NB4 (cell line): ENCODE measurements at regions not wholly inside any gene's neighbourhood (a gene's known extent, or its start where the extent isn't known, plus 50 kb on each side); places are given as distances from the start of the nearest gene placed in this dataset.
"Not testable (repeated sequence)": the region's sequence is repeated elsewhere in the genome, so short reads cannot be mapped to it uniquely, and the experiment has no call there.

Source experiments
- DNase-seq: peaks from one replicate; pipeline ENCODE4 v3.0.0; 2010; ENCODE audit warnings: low read depth
- H3K4me3 ChIP-seq: one replicate; pipeline ENCODE4 v1.5.1; 2011; ENCODE audit warnings: mild to moderate bottlenecking, low read depth, low read length, moderate library complexity
- MYC ChIP-seq: IDR thresholded peaks from 2 replicates; pipeline ENCODE4 v1.6.1; 2011; ENCODE audit warnings: low read depth, low read length
- POLR2A ChIP-seq: IDR thresholded peaks from 2 replicates; pipeline ENCODE4 v1.6.1; 2011; ENCODE audit warnings: mild to moderate bottlenecking; ENCODE audit not compliant: insufficient read length; ENCODE audit errors: extremely low read depth
- TF ChIP-seq, protein P1 (sequence below): IDR thresholded peaks from 2 replicates; pipeline ENCODE4 v1.6.1; 2011; ENCODE audit warnings: low read depth, low read length
- TF ChIP-seq, protein P2 (sequence below): IDR thresholded peaks from one replicate; pipeline ENCODE4 v1.5.1; 2012; ENCODE audit warnings: low read depth, low read length

DNA sequence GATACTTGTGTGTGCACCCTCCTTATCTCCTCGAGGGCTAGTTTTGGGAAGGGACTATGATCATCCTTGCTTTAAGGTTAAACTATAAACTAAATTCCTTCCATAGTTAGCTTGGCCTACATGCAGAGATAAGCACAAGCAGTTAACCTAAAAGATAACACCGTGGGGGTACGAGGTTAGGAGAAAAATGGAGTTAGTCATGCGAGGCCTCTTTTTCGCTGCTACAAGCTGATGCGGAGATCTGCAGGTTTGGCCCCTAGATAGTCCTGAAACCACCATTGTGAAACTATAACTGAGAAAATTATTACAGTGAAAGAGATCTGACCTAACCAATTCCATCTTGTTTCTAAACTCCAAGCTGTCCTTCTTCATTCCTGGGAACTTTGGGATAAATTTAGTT lies 113.7 kb upstream of the ZKSCAN2 start:
- no peak overlapping the region for H3K4me3 ChIP-seq
- TF ChIP-seq, protein P1, sequence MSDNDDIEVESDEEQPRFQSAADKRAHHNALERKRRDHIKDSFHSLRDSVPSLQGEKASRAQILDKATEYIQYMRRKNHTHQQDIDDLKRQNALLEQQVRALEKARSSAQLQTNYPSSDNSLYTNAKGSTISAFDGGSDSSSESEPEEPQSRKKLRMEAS, result no peak
- TF ChIP-seq MYC (no peak), POLR2A (no peak)
- TF ChIP-seq, protein P2, sequence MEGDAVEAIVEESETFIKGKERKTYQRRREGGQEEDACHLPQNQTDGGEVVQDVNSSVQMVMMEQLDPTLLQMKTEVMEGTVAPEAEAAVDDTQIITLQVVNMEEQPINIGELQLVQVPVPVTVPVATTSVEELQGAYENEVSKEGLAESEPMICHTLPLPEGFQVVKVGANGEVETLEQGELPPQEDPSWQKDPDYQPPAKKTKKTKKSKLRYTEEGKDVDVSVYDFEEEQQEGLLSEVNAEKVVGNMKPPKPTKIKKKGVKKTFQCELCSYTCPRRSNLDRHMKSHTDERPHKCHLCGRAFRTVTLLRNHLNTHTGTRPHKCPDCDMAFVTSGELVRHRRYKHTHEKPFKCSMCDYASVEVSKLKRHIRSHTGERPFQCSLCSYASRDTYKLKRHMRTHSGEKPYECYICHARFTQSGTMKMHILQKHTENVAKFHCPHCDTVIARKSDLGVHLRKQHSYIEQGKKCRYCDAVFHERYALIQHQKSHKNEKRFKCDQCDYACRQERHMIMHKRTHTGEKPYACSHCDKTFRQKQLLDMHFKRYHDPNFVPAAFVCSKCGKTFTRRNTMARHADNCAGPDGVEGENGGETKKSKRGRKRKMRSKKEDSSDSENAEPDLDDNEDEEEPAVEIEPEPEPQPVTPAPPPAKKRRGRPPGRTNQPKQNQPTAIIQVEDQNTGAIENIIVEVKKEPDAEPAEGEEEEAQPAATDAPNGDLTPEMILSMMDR, result no peak
- DNase-seq, result no peak

DNA sequence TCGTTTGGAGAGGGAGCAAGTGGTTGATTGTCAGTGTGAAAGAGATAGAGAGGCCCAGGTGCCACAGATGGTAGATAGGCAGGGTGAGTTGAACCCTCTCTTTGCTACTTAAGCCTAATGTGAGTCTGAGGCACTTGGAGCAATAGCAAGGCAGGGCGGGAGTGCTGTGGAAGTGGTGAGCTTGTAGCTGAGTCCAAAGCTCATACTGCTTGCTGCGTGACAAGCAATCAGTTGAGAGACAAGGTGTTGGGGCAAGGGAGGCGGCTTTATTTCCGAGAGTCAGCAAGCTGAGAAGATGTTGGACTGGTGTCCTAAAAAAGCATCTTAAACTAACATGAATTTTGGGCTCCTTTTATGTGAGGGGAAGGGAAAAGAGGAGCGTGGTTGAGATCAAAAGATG lies 112.9 kb upstream of the ZKSCAN2 start:
- no peak for DNase-seq
- TF ChIP-seq POLR2A, result no peak
- TF ChIP-seq, protein P1, result no peak
- no peak overlapping the region for H3K4me3 ChIP-seq

DNA sequence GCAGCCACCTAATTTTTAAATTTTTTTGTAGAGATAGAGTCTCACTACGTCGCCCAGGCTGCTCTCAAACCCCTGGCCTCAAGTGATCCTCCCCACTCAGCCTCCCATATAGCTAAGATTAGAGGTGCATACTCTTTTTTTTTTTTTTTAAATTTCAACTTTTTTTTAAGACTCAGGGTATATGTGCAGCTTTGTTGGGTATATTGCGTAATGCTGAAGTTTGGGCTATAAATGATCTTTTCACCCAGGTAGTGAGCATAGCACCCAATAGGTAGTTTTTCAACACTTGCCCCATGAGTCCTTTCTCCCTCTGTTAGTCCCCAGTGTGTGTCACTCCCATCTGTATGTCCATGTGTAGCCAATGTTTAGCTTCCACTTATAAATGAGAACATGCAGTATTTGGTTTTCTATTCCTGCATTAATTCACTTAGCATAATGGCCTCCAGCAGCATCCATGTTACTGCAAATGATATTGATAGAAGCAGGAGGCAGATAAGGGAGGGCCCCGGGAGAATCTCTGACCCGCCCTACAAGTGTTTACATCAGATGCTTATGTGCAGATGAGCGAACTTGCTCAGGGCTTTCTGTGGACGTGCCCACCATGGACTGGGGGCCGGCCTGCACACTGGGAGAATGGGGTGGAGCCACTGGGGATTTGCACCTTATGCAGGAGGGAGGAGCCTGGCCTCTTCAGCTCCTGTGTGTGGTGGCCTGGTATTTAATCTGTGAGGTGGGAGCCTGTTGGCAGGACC lies 110.3 kb upstream of the ZKSCAN2 start:
- no peak overlapping the region for H3K4me3 ChIP-seq
- TF ChIP-seq, protein P2, result no peak
- TF ChIP-seq, protein P1, result no peak
- TF ChIP-seq POLR2A (no peak), MYC (no peak)
- DNase-seq, result no peak

DNA sequence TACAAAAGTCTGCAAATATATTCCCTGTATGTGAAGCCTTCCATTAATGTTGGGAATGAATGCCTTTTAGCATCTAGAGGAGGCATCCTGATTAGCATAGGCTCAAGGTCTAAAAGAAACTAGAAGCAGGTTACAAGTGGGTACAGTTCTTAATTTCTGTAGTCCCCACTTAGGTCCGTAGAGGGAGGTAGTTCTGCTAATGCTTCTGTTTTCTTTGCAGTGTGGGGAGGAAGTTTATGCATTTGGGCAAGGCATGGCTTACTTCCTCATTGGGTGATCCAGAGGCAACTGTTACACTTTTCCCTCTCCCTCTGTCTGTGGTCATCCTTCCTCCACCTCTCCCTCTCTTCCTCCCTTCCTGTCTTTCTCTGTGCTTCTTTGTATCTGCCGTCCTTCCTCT lies 108.4 kb upstream of the ZKSCAN2 start:
- TF ChIP-seq, protein P2, result no peak
- TF ChIP-seq, protein P1, result no peak
- DNase-seq, result peak; percentile 55
- H3K4me3 ChIP-seq, result no peak overlapping the region

DNA sequence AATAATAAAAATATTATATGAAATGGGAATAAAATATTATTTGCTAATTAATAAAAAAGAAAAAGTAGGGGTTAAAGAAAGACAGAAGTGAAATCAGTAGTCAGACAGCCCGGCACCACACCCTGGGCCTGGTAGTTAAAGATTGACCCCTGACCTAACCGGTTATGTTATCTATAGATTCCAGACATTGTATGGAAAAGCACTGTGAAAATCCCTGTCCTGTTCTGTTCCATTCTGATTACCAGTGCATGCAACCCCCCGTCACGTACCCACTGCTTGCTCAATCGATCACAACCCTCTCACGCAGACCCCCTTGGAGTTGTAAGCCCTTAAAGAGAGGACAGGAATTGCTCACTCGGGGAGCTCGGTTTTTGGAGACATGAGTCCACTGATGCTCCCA lies 101.9 kb upstream of the ZKSCAN2 start:
- DNase-seq, H3K4me3 ChIP-seq: not testable (repeated sequence)

DNA sequence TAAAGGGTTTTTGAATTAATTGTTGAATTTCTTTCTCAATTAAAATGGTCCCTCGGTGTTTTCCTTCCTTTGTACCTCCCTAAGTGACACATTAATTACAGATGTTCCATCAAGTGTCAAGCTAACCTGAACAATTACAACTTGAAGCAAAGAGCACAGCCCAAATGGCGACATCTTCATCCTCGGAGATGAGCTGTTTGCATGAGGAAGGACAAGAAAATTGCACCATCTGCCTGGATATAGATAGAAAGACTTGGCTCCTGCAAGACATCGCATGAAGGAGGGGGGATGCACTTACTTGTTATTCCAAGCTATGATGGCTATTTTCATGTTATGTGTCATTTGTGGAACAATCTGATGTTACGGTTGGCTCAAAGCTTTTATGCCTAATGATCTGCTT lies 86.4 kb upstream of the ZKSCAN2 start:
- DNase-seq, result no peak
- no peak overlapping the region for H3K4me3 ChIP-seq
- TF ChIP-seq POLR2A, result no peak
- TF ChIP-seq, protein P1, result no peak

DNA sequence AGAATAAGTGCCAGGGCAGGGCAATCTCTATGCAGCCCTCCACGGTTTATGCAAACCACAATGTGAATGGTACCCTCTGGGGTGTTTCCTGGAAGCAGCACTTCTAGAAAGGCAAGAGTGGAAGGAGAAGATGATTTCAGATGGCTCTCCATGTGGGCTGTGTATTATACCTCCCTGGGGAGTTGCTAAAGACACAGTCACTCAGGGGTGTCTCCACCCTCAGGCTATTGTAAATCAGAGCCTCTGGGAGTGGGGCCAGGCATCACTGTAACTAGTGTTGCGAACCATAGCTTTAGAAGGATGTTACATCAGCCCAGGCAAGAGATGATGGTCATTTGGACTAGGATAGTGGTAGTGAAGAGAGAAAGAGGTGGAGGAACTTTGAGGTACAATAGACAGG lies 83.3 kb upstream of the ZKSCAN2 start:
- DNase-seq, result peak; percentile 43
- H3K4me3 ChIP-seq, result no peak overlapping the region
- TF ChIP-seq, protein P1, result no peak

DNA sequence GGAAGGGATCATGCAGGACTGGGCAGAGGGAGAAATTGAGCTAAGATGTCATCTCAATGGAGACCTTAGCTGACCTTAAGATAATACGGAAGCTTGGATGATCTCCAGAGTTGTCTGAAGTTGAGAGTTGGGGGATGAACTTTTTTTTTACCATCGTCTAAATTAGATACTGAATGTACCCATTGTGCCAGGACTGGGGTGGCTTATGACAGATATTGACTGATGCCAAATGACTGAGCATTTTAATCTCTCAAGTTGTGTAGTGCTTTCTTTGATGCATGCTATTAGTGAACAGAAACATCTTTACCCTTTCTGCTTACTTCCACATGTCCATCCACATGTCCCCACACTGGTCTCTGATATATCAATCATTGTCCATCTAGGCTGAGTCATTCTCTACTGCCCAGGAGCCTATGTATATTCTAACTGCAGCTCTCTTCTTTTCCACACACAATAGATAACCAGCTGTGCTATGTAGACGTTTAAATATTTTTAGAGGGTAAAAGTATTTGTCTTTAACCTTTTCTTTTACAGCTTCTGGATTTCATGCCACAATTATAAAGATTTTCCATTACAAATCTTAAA lies 60.2 kb upstream of the ZKSCAN2 start:
- DNase-seq, result no peak
- TF ChIP-seq POLR2A (no peak), MYC (no peak)
- TF ChIP-seq, protein P2, result no peak
- TF ChIP-seq, protein P1, result no peak
- no peak overlapping the region for H3K4me3 ChIP-seq
